Astrocyte (in vitro differentiated cells and primary cell): ENCODE measurements at regions not wholly inside any gene's neighbourhood (a gene's known extent, or its start where the extent isn't known, plus 50 kb on each side); places are given as distances from the start of the nearest gene placed in this dataset.

ENCODE experiments used
- EZH2 ChIP-seq: IDR thresholded peaks from 2 replicates; pipeline ENCODE4 v1.6.1; 2012; ENCODE audit warnings: mild to moderate bottlenecking, low read length, inconsistent platforms; ENCODE audit not compliant: insufficient read depth
- TF ChIP-seq, protein P1 (sequence below): IDR thresholded peaks from 2 replicates; pipeline ENCODE4 v1.5.1; 2011; ENCODE audit warnings: low read depth, mild to moderate bottlenecking, inconsistent platforms, low read length, moderate library complexity; ENCODE audit not compliant: insufficient read depth

DNA sequence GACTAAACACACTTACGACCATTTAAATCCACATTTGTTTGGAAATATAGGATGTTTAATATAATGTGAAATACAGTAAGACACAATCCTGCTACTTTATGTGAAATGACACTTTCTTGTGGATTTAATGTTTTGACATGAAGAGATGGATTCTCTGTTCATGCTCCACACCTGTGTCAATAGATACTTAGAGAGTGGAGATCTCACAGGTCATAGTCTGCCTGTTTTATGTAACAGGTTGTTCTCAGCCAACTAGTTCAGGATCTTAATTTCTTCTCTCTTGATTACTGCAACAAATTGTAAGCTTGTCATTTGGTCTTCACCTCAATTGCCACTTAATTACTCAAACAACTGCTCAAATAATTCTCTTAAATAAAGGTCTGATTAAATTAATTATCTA lies 1621.2 kb downstream of the PCDH7 start:
- TF ChIP-seq, protein P1, sequence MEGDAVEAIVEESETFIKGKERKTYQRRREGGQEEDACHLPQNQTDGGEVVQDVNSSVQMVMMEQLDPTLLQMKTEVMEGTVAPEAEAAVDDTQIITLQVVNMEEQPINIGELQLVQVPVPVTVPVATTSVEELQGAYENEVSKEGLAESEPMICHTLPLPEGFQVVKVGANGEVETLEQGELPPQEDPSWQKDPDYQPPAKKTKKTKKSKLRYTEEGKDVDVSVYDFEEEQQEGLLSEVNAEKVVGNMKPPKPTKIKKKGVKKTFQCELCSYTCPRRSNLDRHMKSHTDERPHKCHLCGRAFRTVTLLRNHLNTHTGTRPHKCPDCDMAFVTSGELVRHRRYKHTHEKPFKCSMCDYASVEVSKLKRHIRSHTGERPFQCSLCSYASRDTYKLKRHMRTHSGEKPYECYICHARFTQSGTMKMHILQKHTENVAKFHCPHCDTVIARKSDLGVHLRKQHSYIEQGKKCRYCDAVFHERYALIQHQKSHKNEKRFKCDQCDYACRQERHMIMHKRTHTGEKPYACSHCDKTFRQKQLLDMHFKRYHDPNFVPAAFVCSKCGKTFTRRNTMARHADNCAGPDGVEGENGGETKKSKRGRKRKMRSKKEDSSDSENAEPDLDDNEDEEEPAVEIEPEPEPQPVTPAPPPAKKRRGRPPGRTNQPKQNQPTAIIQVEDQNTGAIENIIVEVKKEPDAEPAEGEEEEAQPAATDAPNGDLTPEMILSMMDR: no peak
- TF ChIP-seq EZH2: no peak
